LHCN-M2 (cell line): ENCODE measurements at regions not wholly inside any gene's neighbourhood (a gene's known extent, or its start where the extent isn't known, plus 50 kb on each side); places are given as distances from the start of the nearest gene placed in this dataset.

ENCODE experiments used
- DNase-seq: peaks from one replicate; pipeline ENCODE4 v3.0.0-alpha.2; 2012; ENCODE audit warnings: low read depth

GRCh38 chr10:4083509-4084003, 298.5 kb upstream of the KLF6 start:
- DNase-seq, result no peak

- no peak for DNase-seq
These were observed 297.9 kb upstream of the KLF6 start for GRCh38 chr10:4082861-4083260.

GRCh38 chr10:4081685-4082111, 296.7 kb upstream of the KLF6 start:
- DNase-seq, result no peak

GRCh38 chr10:4080225-4080805, 295.3 kb upstream of the KLF6 start:
- DNase-seq, result no peak

- DNase-seq, result no peak
These were observed 294.8 kb upstream of the KLF6 start for GRCh38 chr10:4079803-4080202.

GRCh38 chr10:4077804-4078203, 292.8 kb upstream of the KLF6 start:
- DNase-seq, result no peak

GRCh38 chr10:4076983-4077382, 292.0 kb upstream of the KLF6 start:
- DNase-seq, result no peak

GRCh38 chr10:4075443-4075842, 290.4 kb upstream of the KLF6 start:
- DNase-seq, result no peak

- no peak for DNase-seq
These were observed 289.8 kb upstream of the KLF6 start for GRCh38 chr10:4074545-4075407.

GRCh38 chr10:4073912-4074311, 288.9 kb upstream of the KLF6 start:
- DNase-seq, result peak; percentile 56

GRCh38 chr10:4070921-4071660, 286.1 kb upstream of the KLF6 start:
- no peak for DNase-seq

GRCh38 chr10:4070184-4070583, 285.2 kb upstream of the KLF6 start:
- DNase-seq, result no peak

GRCh38 chr10:4069491-4069890, 284.5 kb upstream of the KLF6 start:
- DNase-seq, result no peak

- no peak for DNase-seq
These were observed 283.6 kb upstream of the KLF6 start for GRCh38 chr10:4068629-4069028.

GRCh38 chr10:4067931-4068561, 283.0 kb upstream of the KLF6 start:
- no peak for DNase-seq

- DNase-seq, result no peak
These were observed 282.5 kb upstream of the KLF6 start for GRCh38 chr10:4067531-4067930.

- DNase-seq, result no peak
These were observed 281.8 kb upstream of the KLF6 start for GRCh38 chr10:4066581-4067390.

GRCh38 chr10:4064489-4064888, 279.5 kb upstream of the KLF6 start:
- no peak for DNase-seq

GRCh38 chr10:4063717-4064116, 278.7 kb upstream of the KLF6 start:
- no peak for DNase-seq

- no peak for DNase-seq
These were observed 277.7 kb upstream of the KLF6 start for GRCh38 chr10:4062751-4063150.

GRCh38 chr10:4062072-4062471, 277.1 kb upstream of the KLF6 start:
- DNase-seq, result no peak
